Keratinocyte (primary cell): ENCODE measurements at regions not wholly inside any gene's neighbourhood (a gene's known extent, or its start where the extent isn't known, plus 50 kb on each side); places are given as distances from the start of the nearest gene placed in this dataset.
"Not testable (repeated sequence)": the region's sequence is repeated elsewhere in the genome, so short reads cannot be mapped to it uniquely, and the experiment has no call there.

Experiments
- DNase-seq: peaks from one replicate; pipeline ENCODE4 v3.0.0-alpha.2; 2011; ENCODE audit warnings: low read depth, missing footprints, low spot score
- FAIRE-seq: peaks from 2 replicates; lab custom pipeline; 2011; peaks lifted over from hg19 to GRCh38; lab: Jason Lieb, UNC
- H2AFZ ChIP-seq: 2 replicates; pipeline ENCODE4 v1.6.0; 2012; ENCODE audit warnings: low read length, control low read depth, inconsistent platforms; ENCODE audit not compliant: control insufficient read depth
- H3K27ac ChIP-seq: 2 replicates; pipeline ENCODE4 v1.5.1; 2011; ENCODE audit warnings: low read length; ENCODE audit not compliant: control insufficient read depth, insufficient read depth
- H3K27me3 ChIP-seq: 3 replicates; pipeline ENCODE4 v1.6.0; 2011; ENCODE audit warnings: low read length; ENCODE audit not compliant: control insufficient read depth, insufficient read depth; ENCODE audit errors: extremely low read depth
- H3K36me3 ChIP-seq, 2 experiments: 2 replicates in 1 of 2; 3 replicates in 1 of 2; pipeline ENCODE4 v1.5.1; 2011; ENCODE audit warnings: low read length in 2 of 2, mild to moderate bottlenecking in 1 of 2; ENCODE audit not compliant: control insufficient read depth in 2 of 2, insufficient read depth in 2 of 2; ENCODE audit errors: extremely low read depth in 1 of 2
- H3K4me1 ChIP-seq: 3 replicates; pipeline ENCODE4 v1.5.1; 2011; ENCODE audit warnings: low read length; ENCODE audit not compliant: control insufficient read depth, insufficient read depth; ENCODE audit errors: extremely low read depth
- H3K4me2 ChIP-seq: 3 replicates; pipeline ENCODE4 v1.6.0; 2011; ENCODE audit warnings: low read depth, low read length; ENCODE audit not compliant: control insufficient read depth, insufficient read depth; ENCODE audit errors: extremely low read depth
- H3K4me3 ChIP-seq, 3 experiments: fragments of 200-600 bp in 1 of 3; sonication (generic) in 1 of 3; 2 replicates in 2 of 3; 3 replicates in 1 of 3; pipeline ENCODE4 v1.5.1; 2011 to 2016; ENCODE audit warnings: low read length in 3 of 3, mild to moderate bottlenecking in 3 of 3, control low read depth in 2 of 3, inconsistent platforms in 1 of 3, low read depth in 1 of 3, mixed read lengths in 1 of 3, mixed run types in 1 of 3, moderate library complexity in 1 of 3; ENCODE audit not compliant: control insufficient read depth in 2 of 3, insufficient read depth in 2 of 3; ENCODE audit errors: extremely low read depth in 1 of 3
- H3K79me2 ChIP-seq: 2 replicates; pipeline ENCODE4 v1.6.0; 2012; ENCODE audit warnings: low read length; ENCODE audit not compliant: control insufficient read depth, insufficient read depth
- H3K9ac ChIP-seq: 3 replicates; pipeline ENCODE4 v1.6.0; 2011; ENCODE audit warnings: low read length; ENCODE audit not compliant: control insufficient read depth, insufficient read depth; ENCODE audit errors: extremely low read depth
- H3K9me1 ChIP-seq: 3 replicates; pipeline ENCODE4 v1.6.0; 2011; ENCODE audit warnings: low read length; ENCODE audit not compliant: control insufficient read depth, insufficient read depth; ENCODE audit errors: extremely low read depth
- H3K9me3 ChIP-seq: 2 replicates; pipeline ENCODE4 v1.5.1; 2012; ENCODE audit warnings: low read depth, low read length; ENCODE audit not compliant: control insufficient read depth
- H4K20me1 ChIP-seq: 3 replicates; pipeline ENCODE4 v1.6.0; 2011; ENCODE audit warnings: low read length; ENCODE audit not compliant: control insufficient read depth, insufficient read depth; ENCODE audit errors: extremely low read depth
- EZH2 ChIP-seq: IDR thresholded peaks from one replicate; pipeline ENCODE4 v1.6.1; 2012; ENCODE audit warnings: inconsistent platforms, mild to moderate bottlenecking, low read length, moderate library complexity
- dilution Hi-C: fragments of 300-500 bp; cut with MboI; formaldehyde crosslinking; loops from one replicate; pipeline ENCODE4 v1.7.0; 2020; ENCODE audit warnings: low sequenced_read_pairs; ENCODE audit not compliant: extremely low pct_ligation_motif_present
- TF ChIP-seq, protein P1 (sequence below), 3 experiments: IDR thresholded peaks in 1 of 3; conservative IDR thresholded peaks in 1 of 3; optimal IDR thresholded peaks in 1 of 3; 2 replicates in 2 of 3; 3 replicates in 1 of 3; pipeline versions ENCODE3 to v1.5.1; 2011; ENCODE audit warnings: low read length in 3 of 3, mild to moderate bottlenecking in 3 of 3, moderate library complexity in 2 of 3, control low read depth in 1 of 3, inconsistent platforms in 1 of 3; ENCODE audit not compliant: insufficient read depth in 2 of 3; ENCODE audit errors: extremely low read depth in 1 of 3

DNA sequence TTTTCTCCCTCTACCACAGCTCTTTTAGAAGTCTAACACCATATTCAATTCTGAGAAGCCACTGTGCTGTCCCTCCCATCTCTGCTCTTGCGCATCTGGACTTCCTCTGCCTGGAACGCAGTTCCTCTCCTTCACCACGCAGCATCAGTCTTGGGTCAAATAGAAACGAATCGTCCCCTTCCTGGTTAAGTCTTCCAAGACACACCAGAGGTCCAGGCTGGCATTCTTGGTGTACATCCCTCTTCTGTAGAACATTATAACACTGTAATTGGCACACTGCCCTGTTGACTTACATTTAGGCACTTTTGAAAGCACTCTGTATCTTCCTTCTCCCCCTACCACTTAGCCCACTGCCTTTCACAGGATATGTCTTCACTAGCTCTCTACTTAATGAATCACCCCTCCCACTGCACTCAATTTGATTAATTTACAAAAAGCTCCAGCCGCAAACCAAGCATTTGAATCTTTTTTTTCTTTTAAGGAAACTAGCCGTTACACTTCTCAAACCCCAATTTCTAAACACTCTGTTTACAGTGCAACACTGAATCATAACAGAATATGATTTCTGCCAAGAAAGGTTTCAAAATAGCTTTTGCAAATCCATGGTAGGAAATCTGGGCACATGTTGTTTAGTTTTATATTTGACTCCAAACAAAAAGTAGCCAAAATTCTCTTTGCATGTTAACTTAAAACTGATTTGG is 140.8 kb upstream of the CARMIL1 start:
- Histone ChIP-seq H3K9me1 (no peaks in the 10 kb centered on the region), H4K20me1 (no peaks in the 10 kb centered on the region), H3K4me3 (peak overlapping the region; percentile 21 to 66 (median 61)), H3K36me3 (no peaks in the 10 kb centered on the region), H3K27ac (peak overlapping the region; percentile 29), H3K4me2 (peak overlapping the region; percentile 96), H3K9ac (peak overlapping the region; percentile 23), H3K27me3 (no peaks in the 10 kb centered on the region), H3K4me1 (peaks cover 8% of the 10 kb centered on the region), H3K9me3 (no peaks in the 10 kb centered on the region), H3K79me2 (no peaks in the 10 kb centered on the region), H2AFZ (peak overlapping the region; percentile 98)
- TF ChIP-seq, protein P1, sequence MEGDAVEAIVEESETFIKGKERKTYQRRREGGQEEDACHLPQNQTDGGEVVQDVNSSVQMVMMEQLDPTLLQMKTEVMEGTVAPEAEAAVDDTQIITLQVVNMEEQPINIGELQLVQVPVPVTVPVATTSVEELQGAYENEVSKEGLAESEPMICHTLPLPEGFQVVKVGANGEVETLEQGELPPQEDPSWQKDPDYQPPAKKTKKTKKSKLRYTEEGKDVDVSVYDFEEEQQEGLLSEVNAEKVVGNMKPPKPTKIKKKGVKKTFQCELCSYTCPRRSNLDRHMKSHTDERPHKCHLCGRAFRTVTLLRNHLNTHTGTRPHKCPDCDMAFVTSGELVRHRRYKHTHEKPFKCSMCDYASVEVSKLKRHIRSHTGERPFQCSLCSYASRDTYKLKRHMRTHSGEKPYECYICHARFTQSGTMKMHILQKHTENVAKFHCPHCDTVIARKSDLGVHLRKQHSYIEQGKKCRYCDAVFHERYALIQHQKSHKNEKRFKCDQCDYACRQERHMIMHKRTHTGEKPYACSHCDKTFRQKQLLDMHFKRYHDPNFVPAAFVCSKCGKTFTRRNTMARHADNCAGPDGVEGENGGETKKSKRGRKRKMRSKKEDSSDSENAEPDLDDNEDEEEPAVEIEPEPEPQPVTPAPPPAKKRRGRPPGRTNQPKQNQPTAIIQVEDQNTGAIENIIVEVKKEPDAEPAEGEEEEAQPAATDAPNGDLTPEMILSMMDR (optimal IDR thresholded peaks at IDR 0.05 in 1 of 3, IDR thresholded peaks at IDR 0.05 in 1 of 3, conservative IDR thresholded peaks at IDR 0.05 in 1 of 3; ENCODE audit: extremely low read depth in 1 of 3, insufficient read depth in 2 of 3, low read length in 3 of 3) = peak; percentile 31 to 55 (median 34)
- no peak for TF ChIP-seq EZH2
- FAIRE-seq (peak; percentile 83), DNase-seq (no peak)
- dilution Hi-C loops = no loop called here

DNA sequence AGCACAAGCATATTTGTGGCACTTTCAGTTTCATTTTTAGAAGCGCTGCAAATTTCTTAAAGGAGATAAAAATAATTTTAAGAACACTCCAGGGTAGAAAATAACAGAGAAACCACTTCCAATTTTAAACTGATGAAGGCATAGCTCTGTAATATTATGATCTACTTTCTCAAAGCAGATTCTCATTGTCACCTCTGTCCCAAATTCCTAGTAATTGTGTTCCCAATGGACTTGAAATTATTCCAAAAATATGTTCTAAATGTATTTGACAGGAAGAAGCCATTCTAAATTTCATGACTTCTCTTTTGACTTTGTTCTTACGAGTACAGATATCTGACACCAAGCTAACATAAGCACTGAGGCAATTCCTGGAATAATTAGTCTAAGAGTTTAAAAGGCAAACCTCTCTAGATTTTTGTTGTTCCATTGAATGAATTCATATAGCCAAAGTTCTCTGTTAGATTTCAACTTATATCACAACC is 140.2 kb upstream of the CARMIL1 start:
- no peak for FAIRE-seq
- H3K4me1 ChIP-seq = peaks cover 8% of the 10 kb centered on the region
- H3K9me1 ChIP-seq = no peaks in the 10 kb centered on the region
- H3K9ac ChIP-seq = peak overlapping the region; percentile 23
- dilution Hi-C loops = no loop called here
- H3K27ac ChIP-seq = peak overlapping the region; percentile 29
- peak overlapping the region; percentile 98 for H2AFZ ChIP-seq
- no peaks in the 10 kb centered on the region for H3K36me3 ChIP-seq
- H3K9me3 ChIP-seq = no peaks in the 10 kb centered on the region
- TF ChIP-seq, protein P1 (optimal IDR thresholded peaks at IDR 0.05 in 1 of 3, IDR thresholded peaks at IDR 0.05 in 1 of 3, conservative IDR thresholded peaks at IDR 0.05 in 1 of 3; ENCODE audit: extremely low read depth in 1 of 3, insufficient read depth in 2 of 3, low read length in 3 of 3) = no peak
- no peak for DNase-seq
- no peaks in the 10 kb centered on the region for H3K27me3 ChIP-seq
- H4K20me1 ChIP-seq = no peaks in the 10 kb centered on the region
- no peaks in the 10 kb centered on the region for H3K79me2 ChIP-seq
- peak overlapping the region; percentile 21 to 66 (median 61) for H3K4me3 ChIP-seq
- H3K4me2 ChIP-seq = peak overlapping the region; percentile 96

DNA sequence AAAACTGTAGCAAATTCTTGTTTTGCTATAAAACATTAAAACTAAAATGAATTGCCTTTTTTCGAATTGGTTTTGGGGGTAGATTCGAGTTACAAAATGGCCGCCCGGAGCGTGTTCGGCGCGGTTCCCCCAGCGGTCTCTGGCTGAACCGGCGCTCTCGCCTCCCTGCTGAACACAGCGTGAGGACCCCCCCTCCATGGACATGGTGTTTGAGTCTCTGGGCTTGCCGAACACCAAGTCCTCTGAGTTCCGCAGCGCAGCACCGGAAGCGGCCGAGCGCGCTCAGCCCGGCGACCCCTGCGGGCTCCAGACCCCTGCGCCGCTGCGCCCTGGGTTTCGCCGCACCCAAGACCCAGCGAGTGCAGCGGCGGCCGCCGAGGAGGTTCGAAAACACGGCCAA is 139.6 kb upstream of the CARMIL1 start:
- H3K79me2 ChIP-seq, DNase-seq, H3K27me3 ChIP-seq, H3K4me3 ChIP-seq, H3K4me1 ChIP-seq, H4K20me1 ChIP-seq, dilution Hi-C loops, H3K9ac ChIP-seq, FAIRE-seq, H3K9me3 ChIP-seq, H3K36me3 ChIP-seq, H3K27ac ChIP-seq, H3K9me1 ChIP-seq, H2AFZ ChIP-seq: not testable (repeated sequence)
- H3K4me2 ChIP-seq = peak overlapping the region; percentile 96
